HFF-Myc (cell line): ENCODE measurements at regions not wholly inside any gene's neighbourhood (a gene's known extent, or its start where the extent isn't known, plus 50 kb on each side); places are given as distances from the start of the nearest gene placed in this dataset.

Source experiments
- DNase-seq: peaks from one replicate; pipeline ENCODE4 v3.0.0-alpha.2; 2011; ENCODE audit warnings: low read depth; ENCODE audit errors: extremely low read depth
- H3K4me3 ChIP-seq: replicated peaks from 2 replicates; pipeline ENCODE4 v1.5.1; 2011; ENCODE audit warnings: low read depth, mild to moderate bottlenecking, control low read depth, low read length
- CTCF ChIP-seq: IDR thresholded peaks from 2 replicates; pipeline ENCODE4 v1.5.1; 2012; ENCODE audit warnings: mild to moderate bottlenecking, low read depth, low read length, control low read depth; ENCODE audit errors: missing control alignments

GRCh38 chr7:130970696-130971095 is 236.7 kb upstream of the KLF14 start:
- no peak for DNase-seq
- H3K4me3 ChIP-seq = no peak overlapping the region
- no peak for TF ChIP-seq CTCF

GRCh38 chr7:130971297-130971696 is 237.3 kb upstream of the KLF14 start:
- TF ChIP-seq CTCF = no peak
- DNase-seq = no peak
- H3K4me3 ChIP-seq = no peak overlapping the region

GRCh38 chr7:130972201-130972600 is 238.2 kb upstream of the KLF14 start:
- DNase-seq = no peak
- no peak for TF ChIP-seq CTCF
- H3K4me3 ChIP-seq = no peak overlapping the region

- no peak overlapping the region for H3K4me3 ChIP-seq
- TF ChIP-seq CTCF = no peak
- no peak for DNase-seq
Observed at GRCh38 chr7:130973637-130974036, 239.6 kb upstream of the KLF14 start.

GRCh38 chr7:130974169-130974568 is 240.2 kb upstream of the KLF14 start:
- no peak for TF ChIP-seq CTCF
- no peak overlapping the region for H3K4me3 ChIP-seq
- DNase-seq = no peak

- no peak for TF ChIP-seq CTCF
- DNase-seq = no peak
- H3K4me3 ChIP-seq = no peak overlapping the region
Observed at GRCh38 chr7:130974794-130975193, 240.8 kb upstream of the KLF14 start.

GRCh38 chr7:130975731-130976130 is 241.7 kb upstream of the KLF14 start:
- no peak for DNase-seq
- no peak for TF ChIP-seq CTCF
- H3K4me3 ChIP-seq = no peak overlapping the region
